COLO668 (cell line): ENCODE measurements at regions not wholly inside any gene's neighbourhood (a gene's known extent, or its start where the extent isn't known, plus 50 kb on each side); places are given as distances from the start of the nearest gene placed in this dataset.
A peak's percentile ranks its signal among the peaks of the same experiment; 100 is the strongest.

Experiments
- DNase-seq: peaks from one replicate; lab custom pipeline; 2025; ENCODE audit not compliant: unreplicated experiment; lab: John Stamatoyannopoulos, UW

- no peak for DNase-seq
These were observed 76.5 kb upstream of the CDH5 start for GRCh38 chr16:66289986-66290385.

GRCh38 chr16:66289051-66289680 lies 77.3 kb upstream of the CDH5 start:
- DNase-seq: no peak

- no peak for DNase-seq
These were observed 78.6 kb upstream of the CDH5 start for GRCh38 chr16:66287926-66288325.

- DNase-seq: no peak
These were observed 79.1 kb upstream of the CDH5 start for GRCh38 chr16:66287416-66287815.

GRCh38 chr16:66286527-66286926 lies 80.0 kb upstream of the CDH5 start:
- DNase-seq: no peak

- DNase-seq: peak; percentile 61
These were observed 87.8 kb upstream of the CDH5 start for GRCh38 chr16:66278604-66279262.

GRCh38 chr16:66278111-66278531 lies 88.4 kb upstream of the CDH5 start:
- DNase-seq: peak; percentile 52

GRCh38 chr16:66277311-66278070 lies 89.0 kb upstream of the CDH5 start:
- no peak for DNase-seq

- DNase-seq: peak; percentile 56
These were observed 90.6 kb upstream of the CDH5 start for GRCh38 chr16:66275775-66276428.

GRCh38 chr16:66274335-66275110 lies 92.0 kb upstream of the CDH5 start:
- DNase-seq: no peak

- no peak for DNase-seq
These were observed 92.7 kb upstream of the CDH5 start for GRCh38 chr16:66273644-66274334.

- DNase-seq: no peak
These were observed 93.4 kb upstream of the CDH5 start for GRCh38 chr16:66273053-66273452.

GRCh38 chr16:66272461-66272860 lies 94.0 kb upstream of the CDH5 start:
- no peak for DNase-seq

GRCh38 chr16:66271074-66272060 lies 95.1 kb upstream of the CDH5 start:
- no peak for DNase-seq

GRCh38 chr16:66270333-66270927 lies 96.1 kb upstream of the CDH5 start:
- DNase-seq: peak; percentile 83

GRCh38 chr16:66269617-66270332 lies 96.7 kb upstream of the CDH5 start:
- DNase-seq: no peak

- DNase-seq: no peak
These were observed 99.0 kb upstream of the CDH5 start for GRCh38 chr16:66267292-66268014.
